Gastrocnemius medialis (tissue), 4 donors: ENCODE measurements at regions not wholly inside any gene's neighbourhood (a gene's known extent, or its start where the extent isn't known, plus 50 kb on each side); places are given as distances from the start of the nearest gene placed in this dataset.

Experiments
- ATAC-seq, 2 donors: fragments of 150-250 bp; one replicate each; pipeline ENCODE4 v1.9.1; 2016
- DNase-seq, 2 donors: peaks; one replicate each; pipeline ENCODE4 v3.0.0-alpha.2; 2019
- H3K27ac ChIP-seq, 4 donors: fragments of 200-600 bp; sonication (generic); 1 replicate in 1 of 4; 2 replicates in 3 of 4; pipeline ENCODE4 v1.5.1; 2016 to 2018; ENCODE audit warnings: mild to moderate bottlenecking in 2 of 4, moderate library complexity in 1 of 4
- H3K27me3 ChIP-seq, 3 donors: fragments of 200-600 bp; sonication (generic) in 2 of 3; 1 replicate in 1 of 3; 2 replicates in 2 of 3; pipeline versions ENCODE4 v1.5.1 to v1.6.0; 2016 to 2019; ENCODE audit warnings: mild to moderate bottlenecking in 1 of 3, moderate library complexity in 1 of 3
- H3K36me3 ChIP-seq, 2 donors: fragments of 200-600 bp; sonication (generic) in 1 of 2; one replicate each; pipeline ENCODE4 v1.5.1; 2017 to 2018
- H3K4me1 ChIP-seq, 2 donors: fragments of 200-600 bp; sonication (generic) in 1 of 2; one replicate each; pipeline ENCODE4 v1.5.1; 2016 to 2017; ENCODE audit warnings: mild to moderate bottlenecking in 2 of 2
- H3K4me3 ChIP-seq, 4 donors: fragments of 200-600 bp; sonication (generic) in 3 of 4; 1 replicate in 1 of 4; 2 replicates in 3 of 4; pipeline ENCODE4 v1.5.1; 2016 to 2019; ENCODE audit warnings: mild to moderate bottlenecking in 2 of 4
- H3K9me3 ChIP-seq, 3 donors: fragments of 200-600 bp; sonication (generic) in 2 of 3; 1 replicate in 1 of 3; 2 replicates in 2 of 3; pipeline ENCODE4 v1.5.1; 2016 to 2019
- POLR2A ChIP-seq, 2 donors: fragments of 450-650 bp; IDR thresholded peaks; one replicate each; pipeline ENCODE4 v1.6.1; 2017; ENCODE audit warnings: antibody characterized with exemption in 2 of 2, mild to moderate bottlenecking in 2 of 2, moderate library complexity in 2 of 2
- in situ Hi-C, 4 donors: fragments of 200-750 bp; cut with MboI; loops; one replicate each; pipeline versions ENCODE4 v1.15.0 to v1.8.0; 2017; ENCODE audit warnings: low sequenced_read_pairs in 4 of 4
- intact Hi-C: fragments of 100-400 bp; cut with DNase I; formaldehyde crosslinking; loops from one replicate; pipeline ENCODE4 v1.15.1; 2023; ENCODE audit warnings: low total_unique reads
- TF ChIP-seq, protein P1 (sequence below), 5 experiments: fragments of 450-650 bp in 3 of 5; fragments of 200-600 bp in 2 of 5; sonication (generic) in 2 of 5; IDR thresholded peaks in 4 of 5; conservative IDR thresholded peaks in 1 of 5; 1 replicate in 4 of 5; 2 replicates in 1 of 5; pipeline ENCODE4 v1.5.1; 2016 to 2019; ENCODE audit warnings: antibody characterized with exemption in 5 of 5, mild to moderate bottlenecking in 3 of 5, moderate library complexity in 3 of 5

DNA sequence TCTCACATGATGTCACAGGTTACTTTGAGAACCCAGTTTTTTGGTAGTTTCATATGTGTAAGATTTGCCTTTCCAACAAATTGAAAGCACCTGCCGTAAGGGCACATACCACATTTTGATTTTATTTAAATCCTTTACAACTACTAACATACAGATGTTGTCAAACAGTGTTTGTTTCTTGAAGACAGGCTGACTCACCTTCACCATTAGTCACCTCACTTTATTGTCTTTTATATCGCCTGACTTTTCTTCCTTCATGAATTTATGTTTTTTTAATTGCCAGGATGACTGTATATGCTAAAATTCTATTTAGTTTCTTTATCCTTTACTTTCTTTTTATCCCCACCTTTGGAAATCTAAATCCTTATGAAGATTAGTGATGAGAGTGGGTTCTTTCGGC, 886.7 kb downstream of the SUCLG1 start:
- no peak for TF ChIP-seq POLR2A (IDR thresholded peaks at IDR 0.05)
- TF ChIP-seq, protein P1, sequence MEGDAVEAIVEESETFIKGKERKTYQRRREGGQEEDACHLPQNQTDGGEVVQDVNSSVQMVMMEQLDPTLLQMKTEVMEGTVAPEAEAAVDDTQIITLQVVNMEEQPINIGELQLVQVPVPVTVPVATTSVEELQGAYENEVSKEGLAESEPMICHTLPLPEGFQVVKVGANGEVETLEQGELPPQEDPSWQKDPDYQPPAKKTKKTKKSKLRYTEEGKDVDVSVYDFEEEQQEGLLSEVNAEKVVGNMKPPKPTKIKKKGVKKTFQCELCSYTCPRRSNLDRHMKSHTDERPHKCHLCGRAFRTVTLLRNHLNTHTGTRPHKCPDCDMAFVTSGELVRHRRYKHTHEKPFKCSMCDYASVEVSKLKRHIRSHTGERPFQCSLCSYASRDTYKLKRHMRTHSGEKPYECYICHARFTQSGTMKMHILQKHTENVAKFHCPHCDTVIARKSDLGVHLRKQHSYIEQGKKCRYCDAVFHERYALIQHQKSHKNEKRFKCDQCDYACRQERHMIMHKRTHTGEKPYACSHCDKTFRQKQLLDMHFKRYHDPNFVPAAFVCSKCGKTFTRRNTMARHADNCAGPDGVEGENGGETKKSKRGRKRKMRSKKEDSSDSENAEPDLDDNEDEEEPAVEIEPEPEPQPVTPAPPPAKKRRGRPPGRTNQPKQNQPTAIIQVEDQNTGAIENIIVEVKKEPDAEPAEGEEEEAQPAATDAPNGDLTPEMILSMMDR (IDR thresholded peaks at IDR 0.05 in 4 of 5, conservative IDR thresholded peaks at IDR 0.05 in 1 of 5), result no peak
- no peaks in the 10 kb centered on the region for H3K27me3 ChIP-seq
- ATAC-seq (no peak), DNase-seq (no peak)
- intact Hi-C loops, result no loop called here
- H3K9me3 ChIP-seq, result no peaks in the 10 kb centered on the region
- H3K4me3 ChIP-seq, result no peak overlapping the region
- no peak overlapping the region for H3K27ac ChIP-seq
- in situ Hi-C loops, result no loop called here
- no peaks in the 10 kb centered on the region for H3K36me3 ChIP-seq
- no peaks in the 10 kb centered on the region for H3K4me1 ChIP-seq

DNA sequence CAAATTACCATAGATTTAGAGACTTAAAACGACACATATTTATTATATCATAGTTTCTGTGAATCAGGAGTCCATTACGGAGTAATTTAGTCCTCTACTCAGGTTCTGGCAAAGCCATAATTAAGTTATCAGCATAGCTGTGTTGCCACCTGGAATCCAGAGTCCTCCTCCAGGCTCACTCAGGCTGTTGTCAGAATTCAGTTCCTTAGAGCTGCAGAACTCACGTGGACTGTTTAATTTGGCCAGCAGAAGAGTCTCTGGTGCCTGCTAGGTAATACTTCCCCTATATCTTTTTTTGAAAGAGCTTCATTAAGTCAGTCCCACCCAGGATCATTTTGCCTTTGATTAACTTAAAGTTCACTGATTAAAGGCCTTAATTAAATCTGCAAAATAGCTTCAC, 891.5 kb downstream of the SUCLG1 start:
- DNase-seq (no peak), ATAC-seq (no peak)
- Histone ChIP-seq H3K9me3 (no peaks in the 10 kb centered on the region), H3K27ac (no peak overlapping the region), H3K4me1 (no peaks in the 10 kb centered on the region), H3K4me3 (no peak overlapping the region), H3K36me3 (no peaks in the 10 kb centered on the region), H3K27me3 (no peaks in the 10 kb centered on the region)
- TF ChIP-seq, protein P1 (IDR thresholded peaks at IDR 0.05 in 4 of 5, conservative IDR thresholded peaks at IDR 0.05 in 1 of 5), result no peak
- no peak for TF ChIP-seq POLR2A (IDR thresholded peaks at IDR 0.05)
- in situ Hi-C loops, result no loop called here
- intact Hi-C loops, result no loop called here

- no peaks in the 10 kb centered on the region for H3K9me3 ChIP-seq
- TF ChIP-seq POLR2A (IDR thresholded peaks at IDR 0.05), result no peak
- in situ Hi-C loops, result no loop called here
- H3K4me1 ChIP-seq, result no peaks in the 10 kb centered on the region
- no peak overlapping the region for H3K27ac ChIP-seq
- H3K36me3 ChIP-seq, result no peaks in the 10 kb centered on the region
- intact Hi-C loops, result no loop called here
- no peaks in the 10 kb centered on the region for H3K27me3 ChIP-seq
- DNase-seq (no peak), ATAC-seq (no peak)
- H3K4me3 ChIP-seq, result no peak overlapping the region
Measured at GRCh38 chr2:83565626-83566025, 893.5 kb downstream of the SUCLG1 start.

GRCh38 chr2:83565181-83565580, 893.9 kb downstream of the SUCLG1 start:
- intact Hi-C loops, result no loop called here
- in situ Hi-C loops, result no loop called here

DNA sequence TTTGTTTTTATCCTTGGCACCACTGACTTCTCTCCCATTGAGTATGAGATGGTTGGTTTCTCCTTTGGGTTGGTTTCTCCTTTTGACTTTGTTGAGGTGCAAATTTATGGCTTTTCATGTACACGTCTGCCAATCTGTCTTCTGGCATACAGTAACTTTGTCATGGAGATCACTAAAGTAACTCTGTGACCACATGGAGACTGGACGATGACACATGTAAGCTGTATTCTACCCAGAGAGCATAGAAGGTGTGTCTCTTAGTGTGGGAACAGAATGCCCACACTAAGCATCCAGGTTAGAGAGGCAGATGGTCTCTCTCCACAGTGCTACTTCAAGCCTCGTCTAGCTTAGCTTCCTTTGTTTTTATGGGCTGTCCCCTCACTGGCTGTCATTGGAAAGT, 897.5 kb downstream of the SUCLG1 start:
- Histone ChIP-seq H3K27me3 (no peaks in the 10 kb centered on the region), H3K4me1 (no peaks in the 10 kb centered on the region), H3K4me3 (no peak overlapping the region), H3K9me3 (no peaks in the 10 kb centered on the region), H3K27ac (no peak overlapping the region), H3K36me3 (no peaks in the 10 kb centered on the region)
- DNase-seq (no peak), ATAC-seq (no peak)
- no peak for TF ChIP-seq POLR2A (IDR thresholded peaks at IDR 0.05)
- TF ChIP-seq, protein P1 (IDR thresholded peaks at IDR 0.05 in 4 of 5, conservative IDR thresholded peaks at IDR 0.05 in 1 of 5), result no peak
- intact Hi-C loops (no loop called here), in situ Hi-C loops (no loop called here)

More at GRCh38 chr2:83565181-83565580, 893.9 kb downstream of the SUCLG1 start:
- H3K4me1 ChIP-seq, result no peaks in the 10 kb centered on the region
- ATAC-seq (no peak), DNase-seq (no peak)
- no peaks in the 10 kb centered on the region for H3K9me3 ChIP-seq
- no peaks in the 10 kb centered on the region for H3K36me3 ChIP-seq
- no peak overlapping the region for H3K4me3 ChIP-seq
- H3K27me3 ChIP-seq, result no peaks in the 10 kb centered on the region
- TF ChIP-seq, protein P1 (IDR thresholded peaks at IDR 0.05 in 4 of 5, conservative IDR thresholded peaks at IDR 0.05 in 1 of 5), result no peak
- H3K27ac ChIP-seq, result no peak overlapping the region
